H9 (cell line): ENCODE measurements at regions not wholly inside any gene's neighbourhood (a gene's known extent, or its start where the extent isn't known, plus 50 kb on each side); places are given as distances from the start of the nearest gene placed in this dataset.

Experiments used
- DNase-seq: peaks from one replicate; pipeline ENCODE4 v3.0.0-alpha.2; 2017
- H2AFZ ChIP-seq: one replicate; pipeline ENCODE4 v1.6.1; 2013; ENCODE audit warnings: mild to moderate bottlenecking, low read length, control low read depth, moderate library complexity
- H2AK5ac ChIP-seq: 2 replicates; pipeline ENCODE4 v1.6.1; 2013; ENCODE audit warnings: low read length, control low read depth, mixed read lengths; ENCODE audit not compliant: insufficient read length
- H2BK120ac ChIP-seq: one replicate; pipeline ENCODE4 v1.6.1; 2013; ENCODE audit warnings: low read depth, mild to moderate bottlenecking, low read length, control low read depth, inconsistent platforms; ENCODE audit not compliant: poor library complexity, severe bottlenecking
- H2BK12ac ChIP-seq: 2 replicates; pipeline ENCODE4 v1.6.1; 2013; ENCODE audit warnings: low read length, control low read depth, mixed read lengths, low read depth; ENCODE audit not compliant: insufficient read length
- H2BK15ac ChIP-seq: 2 replicates; pipeline ENCODE4 v1.6.1; 2013; ENCODE audit warnings: low read depth, low read length, control low read depth
- H2BK20ac ChIP-seq: one replicate; pipeline ENCODE4 v1.6.1; 2013; ENCODE audit warnings: low read depth, mild to moderate bottlenecking, low read length, control low read depth, inconsistent platforms; ENCODE audit not compliant: poor library complexity, severe bottlenecking
- H2BK5ac ChIP-seq: 2 replicates; pipeline ENCODE4 v1.6.1; 2013; ENCODE audit warnings: low read length, control low read depth, mixed read lengths; ENCODE audit not compliant: insufficient read length
- H3K14ac ChIP-seq: 2 replicates; pipeline ENCODE4 v1.6.1; 2013; ENCODE audit warnings: low read length, control low read depth; ENCODE audit not compliant: insufficient read depth
- H3K18ac ChIP-seq: 2 replicates; pipeline ENCODE4 v1.6.1; 2013; ENCODE audit warnings: low read depth, mild to moderate bottlenecking, mixed read lengths, low read length, control low read depth; ENCODE audit not compliant: insufficient read length
- H3K23ac ChIP-seq: 2 replicates; pipeline ENCODE4 v1.6.1; 2013; ENCODE audit warnings: low read length, control low read depth, mixed read lengths, low read depth; ENCODE audit not compliant: insufficient read length
- H3K23me2 ChIP-seq: 2 replicates; pipeline ENCODE4 v1.6.1; 2013; ENCODE audit warnings: low read depth, mild to moderate bottlenecking, mixed read lengths, low read length, control low read depth; ENCODE audit not compliant: insufficient read length, poor library complexity, severe bottlenecking
- H3K27ac ChIP-seq: 2 replicates; pipeline ENCODE4 v1.5.1; 2013; ENCODE audit warnings: low read length, control low read depth, mixed read lengths, low read depth; ENCODE audit not compliant: insufficient read length
- H3K27me3 ChIP-seq: 2 replicates; pipeline ENCODE4 v1.6.1; 2013; ENCODE audit warnings: low read length, control low read depth, inconsistent platforms; ENCODE audit not compliant: insufficient read depth
- H3K4ac ChIP-seq: 2 replicates; pipeline ENCODE4 v1.6.1; 2013; ENCODE audit warnings: low read depth, mild to moderate bottlenecking, control low read depth, inconsistent platforms, low read length, moderate library complexity
- H3K4me1 ChIP-seq: 2 replicates; pipeline ENCODE4 v1.6.1; 2013; ENCODE audit warnings: low read length, control low read depth, inconsistent platforms; ENCODE audit not compliant: insufficient read depth
- H3K4me2 ChIP-seq: 2 replicates; pipeline ENCODE4 v1.6.1; 2013; ENCODE audit warnings: low read length, control low read depth, mixed read lengths; ENCODE audit not compliant: insufficient read length, insufficient read depth
- H3K56ac ChIP-seq: 2 replicates; pipeline ENCODE4 v1.6.1; 2013; ENCODE audit warnings: low read depth, mild to moderate bottlenecking, mixed read lengths, low read length, control low read depth; ENCODE audit not compliant: insufficient read length
- H3K79me1 ChIP-seq: 2 replicates; pipeline ENCODE4 v1.6.1; 2013; ENCODE audit warnings: low read depth, mild to moderate bottlenecking, moderate library complexity, low read length, control low read depth, inconsistent platforms; ENCODE audit not compliant: insufficient read depth, poor library complexity, severe bottlenecking
- H3K79me2 ChIP-seq: 2 replicates; pipeline ENCODE4 v1.6.1; 2013; ENCODE audit warnings: low read length, control low read depth, inconsistent platforms; ENCODE audit not compliant: insufficient read depth
- H3K9ac ChIP-seq: 2 replicates; pipeline ENCODE4 v1.6.1; 2013; ENCODE audit warnings: low read length, control low read depth, mixed read lengths; ENCODE audit not compliant: insufficient read length; ENCODE audit errors: extremely low read depth
- H3K9me3 ChIP-seq: one replicate; pipeline ENCODE4 v1.6.1; 2013; ENCODE audit warnings: low read depth, low read length, inconsistent platforms; ENCODE audit not compliant: control insufficient read depth
- H3T11ph ChIP-seq: one replicate; pipeline ENCODE4 v1.6.1; 2013; ENCODE audit warnings: mild to moderate bottlenecking, low read length, control low read depth, inconsistent platforms
- H4K20me1 ChIP-seq: one replicate; pipeline ENCODE4 v1.6.1; 2013; ENCODE audit not compliant: control insufficient read depth, insufficient read length, insufficient read depth
- H4K5ac ChIP-seq: 2 replicates; pipeline ENCODE4 v1.6.1; 2013; ENCODE audit warnings: low read depth, mild to moderate bottlenecking, mixed read lengths, low read length, control low read depth; ENCODE audit not compliant: insufficient read length
- H4K8ac ChIP-seq: replicated peaks from 2 replicates; pipeline ENCODE4 v1.6.1; 2013; ENCODE audit warnings: low read length, control low read depth, mixed read lengths, low read depth; ENCODE audit not compliant: insufficient read length
- H4K91ac ChIP-seq: 2 replicates; pipeline ENCODE4 v1.6.1; 2013; ENCODE audit warnings: low read depth, mild to moderate bottlenecking, moderate library complexity, mixed read lengths, low read length, control low read depth; ENCODE audit not compliant: insufficient read length
- H3K27ac Mint-ChIP-seq, 3 experiments: 2 replicates in 2 of 3; 3 replicates in 1 of 3; pipeline ENCODE4 v1.8.0; 2020 to 2021; ENCODE audit warnings: mixed read lengths in 3 of 3, mild to moderate bottlenecking in 1 of 3, moderate library complexity in 1 of 3
- H3K27me3 Mint-ChIP-seq: 2 replicates; pipeline ENCODE4 v1.8.0; 2021; ENCODE audit warnings: low read depth, mild to moderate bottlenecking, moderate library complexity, mixed read lengths
- H3K36me3 Mint-ChIP-seq, 3 experiments: 2 replicates in 2 of 3; 3 replicates in 1 of 3; pipeline ENCODE4 v1.8.0; 2020 to 2021; ENCODE audit warnings: low read depth in 3 of 3, mixed read lengths in 3 of 3; ENCODE audit not compliant: insufficient read depth in 1 of 3
- H3K4me1 Mint-ChIP-seq, 2 experiments: 2 replicates each; pipeline ENCODE4 v1.8.0; 2020; ENCODE audit warnings: mixed read lengths in 2 of 2
- H3K4me3 Mint-ChIP-seq, 2 experiments: 2 replicates in 1 of 2; 3 replicates in 1 of 2; pipeline ENCODE4 v1.8.0; 2020 to 2021; ENCODE audit warnings: mild to moderate bottlenecking in 2 of 2, mixed read lengths in 2 of 2, moderate library complexity in 1 of 2
- H3K9me3 Mint-ChIP-seq, 2 experiments: 2 replicates in 1 of 2; 3 replicates in 1 of 2; pipeline ENCODE4 v1.8.0; 2020; ENCODE audit warnings: mild to moderate bottlenecking in 2 of 2, mixed read lengths in 2 of 2, moderate library complexity in 1 of 2
- TF ChIP-seq, protein P1 (sequence below): fragments of 200-600 bp; sonication (generic); conservative IDR thresholded peaks from 3 replicates; pipeline ENCODE4 v1.8.0; 2021; ENCODE audit warnings: antibody characterized with exemption, mild to moderate bottlenecking

DNA sequence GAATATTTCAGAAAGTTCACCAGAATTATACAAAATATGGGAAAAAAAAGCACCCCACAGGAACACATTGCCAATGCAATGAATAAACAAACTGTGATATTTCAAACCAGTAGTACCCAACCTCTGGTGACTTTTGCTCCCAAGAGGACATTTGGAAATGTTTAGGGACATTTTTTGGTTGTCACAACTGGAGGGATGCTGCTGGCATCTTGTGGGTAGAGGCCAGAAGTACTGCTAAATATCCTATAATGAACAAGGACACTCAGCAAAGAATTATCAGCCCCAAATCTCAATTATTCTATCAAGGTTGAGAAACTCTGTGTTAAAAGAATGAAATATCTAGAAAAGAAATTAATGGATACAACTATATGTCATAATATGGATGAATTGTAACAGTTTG lies 1334.4 kb upstream of the FLRT2 start:
- Histone ChIP-seq H4K91ac (no peak overlapping the region), H2BK12ac (no peak overlapping the region), H2BK15ac (no peak overlapping the region), H3K27ac (no peak overlapping the region), H4K20me1 (no peaks in the 10 kb centered on the region), H3K79me2 (no peaks in the 10 kb centered on the region), H2BK20ac (no peak overlapping the region), H4K8ac (no peak overlapping the region), H3T11ph (no peak overlapping the region), H3K4me1 (no peaks in the 10 kb centered on the region), H2BK5ac (no peak overlapping the region), H3K4ac (no peak overlapping the region), H3K18ac (no peak overlapping the region), H3K9ac (no peak overlapping the region), H2AFZ (no peak overlapping the region), H3K27me3 (no peaks in the 10 kb centered on the region), H3K79me1 (no peaks in the 10 kb centered on the region), H3K23me2 (no peaks in the 10 kb centered on the region), H3K56ac (no peak overlapping the region), H4K5ac (no peak overlapping the region), H2BK120ac (no peak overlapping the region), H3K9me3 (peaks cover 8% of the 10 kb centered on the region), H3K14ac (no peak overlapping the region), H2AK5ac (no peak overlapping the region), H3K4me2 (no peak overlapping the region), H3K23ac (no peak overlapping the region)
- Mint-ChIP-seq H3K27ac (no peak overlapping the region), H3K4me1 (no peaks in the 10 kb centered on the region), H3K36me3 (peaks cover 11 to 25% (median 24%) of the 10 kb centered on the region in 3 experiments; a peak in 5 of 7 replicates), H3K27me3 (no peaks in the 10 kb centered on the region), H3K9me3 (peaks cover 22 to 27% of the 10 kb centered on the region in 2 experiments), H3K4me3 (no peak overlapping the region)
- TF ChIP-seq, protein P1, sequence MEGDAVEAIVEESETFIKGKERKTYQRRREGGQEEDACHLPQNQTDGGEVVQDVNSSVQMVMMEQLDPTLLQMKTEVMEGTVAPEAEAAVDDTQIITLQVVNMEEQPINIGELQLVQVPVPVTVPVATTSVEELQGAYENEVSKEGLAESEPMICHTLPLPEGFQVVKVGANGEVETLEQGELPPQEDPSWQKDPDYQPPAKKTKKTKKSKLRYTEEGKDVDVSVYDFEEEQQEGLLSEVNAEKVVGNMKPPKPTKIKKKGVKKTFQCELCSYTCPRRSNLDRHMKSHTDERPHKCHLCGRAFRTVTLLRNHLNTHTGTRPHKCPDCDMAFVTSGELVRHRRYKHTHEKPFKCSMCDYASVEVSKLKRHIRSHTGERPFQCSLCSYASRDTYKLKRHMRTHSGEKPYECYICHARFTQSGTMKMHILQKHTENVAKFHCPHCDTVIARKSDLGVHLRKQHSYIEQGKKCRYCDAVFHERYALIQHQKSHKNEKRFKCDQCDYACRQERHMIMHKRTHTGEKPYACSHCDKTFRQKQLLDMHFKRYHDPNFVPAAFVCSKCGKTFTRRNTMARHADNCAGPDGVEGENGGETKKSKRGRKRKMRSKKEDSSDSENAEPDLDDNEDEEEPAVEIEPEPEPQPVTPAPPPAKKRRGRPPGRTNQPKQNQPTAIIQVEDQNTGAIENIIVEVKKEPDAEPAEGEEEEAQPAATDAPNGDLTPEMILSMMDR: no peak
- no peak for DNase-seq
